K562 (cell line): ENCODE measurements at regions not wholly inside any gene's neighbourhood (a gene's known extent, or its start where the extent isn't known, plus 50 kb on each side); places are given as distances from the start of the nearest gene placed in this dataset. TPM values are rescaled to one million over a fixed set of nuclear protein-coding genes. Genes with fewer than 3 reads are reported as not detected.

ENCODE experiments used
- small RNA-seq: library from RNA; depleted of rRNA; stranded (forward); fragments of <200 nt; gene quantifications from one replicate; pipeline ENCODE3, GENCODE V24; 2014

Small RNA genes lying in the stretch of these regions (small RNA-seq; reads per million reads assigned to genes)
- not detected for gene RN7SL352P
